Activated naive CD8-positive, alpha-beta T cell treated with anti-CD3 and anti-CD28 coated beads, Interleukin-2, amount 50 U/mL, for 24 hours (primary cell): ENCODE measurements at regions not wholly inside any gene's neighbourhood (a gene's known extent, or its start where the extent isn't known, plus 50 kb on each side); places are given as distances from the start of the nearest gene placed in this dataset.

Experiments
- ATAC-seq: fragments of 150-1000 bp; cut with Tn5 transposase; one replicate; pipeline ENCODE4 v1.10.0; 2021
- DNase-seq: peaks from one replicate; pipeline ENCODE4 v3.0.0; 2021
- H3K27ac Mint-ChIP-seq: one replicate; pipeline ENCODE4 v1.8.0; 2021; ENCODE audit warnings: mild to moderate bottlenecking, mixed read lengths
- H3K27me3 Mint-ChIP-seq: one replicate; pipeline ENCODE4 v1.8.0; 2021; ENCODE audit warnings: mixed read lengths
- H3K36me3 Mint-ChIP-seq: one replicate; pipeline ENCODE4 v1.8.0; 2021; ENCODE audit warnings: low read depth, mixed read lengths
- H3K4me1 Mint-ChIP-seq: one replicate; pipeline ENCODE4 v1.8.0; 2021; ENCODE audit warnings: mixed read lengths
- H3K4me3 Mint-ChIP-seq: one replicate; pipeline ENCODE4 v1.8.0; 2021; ENCODE audit warnings: mild to moderate bottlenecking, moderate library complexity, mixed read lengths
- H3K9me3 Mint-ChIP-seq: one replicate; pipeline ENCODE4 v1.8.0; 2021; ENCODE audit warnings: mixed read lengths

DNA sequence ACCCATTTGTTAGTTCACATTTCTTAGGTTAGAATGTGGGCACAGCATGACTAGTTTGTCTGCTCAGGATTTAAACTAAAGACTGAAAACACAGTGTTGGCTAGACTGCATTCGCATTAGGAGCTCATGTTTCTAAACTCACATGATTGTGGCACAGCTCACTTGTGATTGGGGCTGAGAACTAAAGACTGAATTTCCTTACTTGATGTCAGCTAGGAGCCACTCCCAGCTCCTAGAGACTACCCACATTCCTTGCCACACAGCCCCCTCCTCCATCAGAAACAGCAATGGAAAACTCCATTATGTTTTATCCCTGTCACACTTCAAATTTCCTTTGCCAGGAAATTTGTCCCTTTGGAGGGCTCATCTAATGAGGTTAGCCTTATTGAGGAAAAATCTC, 170.2 kb upstream of the NUDT6 start:
- peaks cover 21% of the 10 kb centered on the region for H3K36me3 Mint-ChIP-seq
- no peak overlapping the region for H3K4me3 Mint-ChIP-seq

DNA sequence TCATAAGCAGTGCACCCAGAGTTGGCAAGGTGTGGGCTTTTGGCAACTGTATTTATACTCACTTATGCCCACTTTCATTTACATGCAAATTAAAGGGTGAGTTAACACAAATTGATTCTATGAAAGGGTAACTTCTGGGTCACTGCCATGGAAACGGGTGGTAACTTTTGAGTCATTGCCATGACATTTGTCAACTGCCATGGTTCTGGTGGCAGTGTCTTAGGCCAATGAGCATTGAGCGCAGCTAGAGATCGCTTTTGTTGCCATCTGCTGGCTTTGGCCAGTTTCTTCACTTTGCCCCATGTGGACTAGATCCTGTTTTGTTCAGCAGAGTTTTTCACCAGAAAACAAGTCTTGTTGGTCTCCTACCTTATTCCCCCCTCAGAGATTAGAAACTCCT, 170.8 kb upstream of the NUDT6 start:
- Mint-ChIP-seq H3K4me3 (no peak overlapping the region), H3K36me3 (peaks cover 17% of the 10 kb centered on the region), H3K27ac (no peak overlapping the region), H3K27me3 (no peaks in the 10 kb centered on the region), H3K4me1 (peaks cover 4% of the 10 kb centered on the region), H3K9me3 (no peaks in the 10 kb centered on the region)
- DNase-seq (no peak), ATAC-seq (peak; percentile 89)

More for the DNA sequence above, 170.2 kb upstream of the NUDT6 start:
- no peak for DNase-seq
- no peak overlapping the region for H3K27ac Mint-ChIP-seq
- ATAC-seq, result no peak
- no peaks in the 10 kb centered on the region for H3K9me3 Mint-ChIP-seq
- H3K4me1 Mint-ChIP-seq, result peaks cover 4% of the 10 kb centered on the region
- no peaks in the 10 kb centered on the region for H3K27me3 Mint-ChIP-seq

DNA sequence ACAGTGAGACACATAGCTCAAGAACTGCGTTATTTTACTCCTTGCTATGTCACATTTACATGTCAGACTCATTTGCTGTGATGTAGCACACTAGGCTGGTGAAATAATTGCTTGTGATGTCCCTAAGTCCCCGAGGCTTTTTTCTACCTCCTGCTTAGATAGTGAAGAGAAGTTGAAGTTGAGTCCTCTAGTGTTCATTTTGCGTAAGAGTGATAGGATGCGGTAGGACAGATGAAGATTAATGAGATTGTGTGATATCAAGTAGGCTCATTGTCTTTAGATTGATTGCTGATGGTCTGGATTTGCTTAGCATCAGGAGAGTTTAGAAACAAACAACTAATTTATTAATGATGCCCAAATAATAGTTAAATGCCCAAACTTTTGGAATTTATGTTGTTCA, 173.6 kb upstream of the NUDT6 start:
- Mint-ChIP-seq H3K9me3 (no peaks in the 10 kb centered on the region), H3K27ac (no peak overlapping the region), H3K4me1 (peaks cover 4% of the 10 kb centered on the region), H3K27me3 (no peaks in the 10 kb centered on the region), H3K4me3 (no peak overlapping the region), H3K36me3 (peaks cover 7% of the 10 kb centered on the region)
- no peak for ATAC-seq
- DNase-seq, result no peak

DNA sequence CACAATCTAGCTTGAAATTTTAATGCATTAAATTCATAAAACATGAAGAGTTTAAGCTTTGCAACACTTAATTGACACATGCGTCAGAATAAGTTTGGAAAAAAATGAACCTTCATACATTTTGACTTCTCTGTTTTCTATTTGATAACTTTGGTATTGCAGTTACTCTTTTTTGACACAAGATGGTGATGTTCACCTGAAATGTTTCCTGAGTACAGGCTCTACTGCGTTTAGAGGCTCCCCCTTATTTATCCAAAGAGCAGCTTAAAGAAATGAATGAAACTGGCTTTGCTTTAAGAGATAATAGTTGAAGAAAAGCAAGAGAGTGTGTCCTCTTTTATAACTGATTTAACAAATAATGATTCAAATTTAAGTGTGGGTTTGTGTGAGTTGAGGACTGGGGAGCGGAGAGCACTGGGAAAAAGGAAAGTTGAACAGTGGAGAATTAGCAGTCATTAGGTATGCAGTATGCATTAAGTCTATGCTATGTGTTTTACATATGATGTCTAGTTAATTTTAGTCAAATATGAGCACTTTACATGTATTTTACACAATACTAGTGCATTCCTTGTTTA, 180.6 kb upstream of the NUDT6 start:
- Mint-ChIP-seq H3K4me1 (no peaks in the 10 kb centered on the region), H3K9me3 (no peaks in the 10 kb centered on the region), H3K27me3 (no peaks in the 10 kb centered on the region), H3K4me3 (no peak overlapping the region), H3K36me3 (peaks cover 2% of the 10 kb centered on the region), H3K27ac (no peak overlapping the region)
- ATAC-seq (no peak), DNase-seq (no peak)

DNA sequence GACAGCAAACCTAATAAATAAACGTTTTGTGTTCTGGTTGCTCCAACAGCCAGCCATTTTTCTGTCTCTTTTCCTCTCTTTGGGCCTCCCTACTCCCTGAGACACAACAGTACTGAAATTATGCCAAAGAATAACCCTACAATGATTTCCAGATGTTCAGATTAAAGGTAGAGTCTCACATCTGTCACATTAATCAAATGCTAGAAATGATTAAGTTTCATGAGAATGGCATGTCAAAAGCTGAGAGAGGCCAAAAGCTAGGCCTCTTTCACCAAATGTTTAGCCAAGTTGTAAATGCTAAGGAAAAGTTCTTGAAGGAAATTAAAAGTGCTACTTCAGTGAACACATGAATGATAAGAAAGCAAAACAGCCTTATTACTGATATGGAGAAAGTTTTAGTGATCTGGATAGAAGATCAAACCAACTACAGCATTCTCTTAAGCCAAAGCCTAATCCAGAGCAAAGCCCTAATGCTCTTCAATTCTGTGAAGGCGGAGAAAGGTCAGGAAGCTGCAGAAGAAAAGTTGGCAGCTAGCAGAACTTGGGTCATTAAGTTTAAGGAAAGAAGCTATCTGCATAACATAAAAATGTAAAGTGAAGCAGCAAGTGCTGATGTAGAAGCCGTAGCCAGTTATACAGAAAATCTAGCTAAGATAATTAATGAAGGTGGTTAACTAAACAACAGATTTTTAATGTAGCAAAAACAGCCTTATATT, 182.1 kb upstream of the NUDT6 start:
- DNase-seq (no peak), ATAC-seq (no peak)
- no peaks in the 10 kb centered on the region for H3K4me1 Mint-ChIP-seq
- no peaks in the 10 kb centered on the region for H3K27me3 Mint-ChIP-seq
- peaks cover 2% of the 10 kb centered on the region for H3K36me3 Mint-ChIP-seq
- H3K9me3 Mint-ChIP-seq, result no peaks in the 10 kb centered on the region
- H3K4me3 Mint-ChIP-seq, result no peak overlapping the region
- no peak overlapping the region for H3K27ac Mint-ChIP-seq

DNA sequence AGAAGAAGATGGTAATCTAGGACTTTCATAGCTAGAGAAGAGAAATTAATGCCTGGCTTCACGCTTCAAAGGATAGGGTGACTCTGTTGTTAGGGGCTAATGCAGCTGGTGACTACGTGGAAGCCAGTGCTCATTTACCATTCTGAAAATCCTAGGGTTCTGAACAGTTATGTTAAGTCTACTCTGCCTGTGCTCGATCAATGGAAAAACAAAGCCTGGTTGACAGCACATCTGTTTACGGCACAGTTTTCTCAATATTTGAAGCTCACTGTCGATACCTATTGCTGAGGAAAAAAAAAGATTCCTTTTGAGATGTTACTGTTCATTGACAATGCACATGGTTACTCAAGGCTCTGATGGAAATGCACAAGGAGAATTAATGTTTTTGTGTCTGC, 182.6 kb upstream of the NUDT6 start:
- ATAC-seq (no peak), DNase-seq (no peak)
- Mint-ChIP-seq H3K4me1 (no peaks in the 10 kb centered on the region), H3K4me3 (no peak overlapping the region), H3K9me3 (no peaks in the 10 kb centered on the region), H3K27me3 (no peaks in the 10 kb centered on the region), H3K36me3 (peaks cover 2% of the 10 kb centered on the region), H3K27ac (no peak overlapping the region)

DNA sequence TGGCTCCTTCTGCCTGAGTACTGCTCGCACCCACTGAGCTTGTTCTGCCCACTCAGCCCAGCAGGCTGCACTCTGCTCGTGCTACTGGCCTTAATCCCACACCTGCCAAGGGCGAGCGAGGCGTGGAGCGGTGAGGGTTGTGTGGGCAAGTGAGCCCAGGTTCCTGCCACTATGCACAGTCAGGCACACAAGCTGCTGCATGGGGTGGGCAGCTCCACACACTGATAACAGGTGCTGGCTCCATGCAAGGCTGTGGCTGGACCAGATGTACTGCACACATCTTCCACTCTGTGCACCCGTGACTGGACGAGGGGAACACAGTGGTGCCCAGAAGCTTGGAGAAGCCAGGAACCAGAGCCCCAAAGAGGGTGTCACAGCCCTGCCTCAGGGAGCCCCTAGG, 184.3 kb upstream of the NUDT6 start:
- no peak for DNase-seq
- no peaks in the 10 kb centered on the region for H3K9me3 Mint-ChIP-seq
- no peak overlapping the region for H3K4me3 Mint-ChIP-seq
- ATAC-seq, result no peak
- no peaks in the 10 kb centered on the region for H3K4me1 Mint-ChIP-seq
- no peaks in the 10 kb centered on the region for H3K27me3 Mint-ChIP-seq
- H3K36me3 Mint-ChIP-seq, result peaks cover 3% of the 10 kb centered on the region
- H3K27ac Mint-ChIP-seq, result no peak overlapping the region

DNA sequence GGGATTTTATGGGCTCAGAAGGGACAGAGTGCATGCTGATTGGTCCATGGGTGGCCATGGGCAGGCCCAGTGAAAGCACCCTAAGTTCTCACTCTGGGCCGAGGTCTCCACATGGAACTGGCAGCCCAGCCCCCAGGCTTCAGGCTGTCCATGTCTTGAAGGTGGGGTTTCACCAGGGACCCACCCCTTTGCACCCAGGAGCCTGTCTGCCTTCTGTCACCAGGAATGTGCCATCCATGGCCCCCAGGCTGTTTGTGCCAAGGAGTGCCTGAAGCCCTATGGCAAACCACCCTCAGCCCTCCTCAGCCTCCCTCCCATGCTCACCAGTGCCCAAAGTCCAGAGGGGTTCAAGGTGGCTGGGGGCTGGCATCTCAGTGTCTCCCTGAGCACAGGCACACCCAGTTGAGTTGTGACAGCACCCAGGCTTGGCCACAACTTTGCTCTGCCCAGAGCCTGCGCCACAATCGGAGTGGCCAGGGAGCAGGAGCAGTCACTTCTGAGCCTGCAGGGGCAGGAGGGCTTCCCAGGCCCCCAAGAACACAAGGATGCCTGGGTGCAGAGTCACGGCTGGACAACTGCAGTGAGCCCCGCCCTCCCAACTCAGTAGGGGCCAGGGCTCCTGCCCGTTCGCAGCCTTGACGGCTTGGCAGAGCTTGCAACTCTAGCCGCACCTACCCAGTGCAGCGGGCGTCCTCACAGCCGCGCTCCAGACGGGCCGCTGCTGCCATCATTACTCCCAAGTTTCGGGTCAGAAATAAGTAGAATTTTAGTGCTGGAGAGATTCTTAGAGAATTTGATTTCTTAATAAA, 185.3 kb upstream of the NUDT6 start:
- ATAC-seq (no peak), DNase-seq (no peak)
- no peaks in the 10 kb centered on the region for H3K27me3 Mint-ChIP-seq
- peaks cover 3% of the 10 kb centered on the region for H3K36me3 Mint-ChIP-seq
- H3K27ac Mint-ChIP-seq, result no peak overlapping the region
- no peaks in the 10 kb centered on the region for H3K4me1 Mint-ChIP-seq
- no peaks in the 10 kb centered on the region for H3K9me3 Mint-ChIP-seq
- no peak overlapping the region for H3K4me3 Mint-ChIP-seq

DNA sequence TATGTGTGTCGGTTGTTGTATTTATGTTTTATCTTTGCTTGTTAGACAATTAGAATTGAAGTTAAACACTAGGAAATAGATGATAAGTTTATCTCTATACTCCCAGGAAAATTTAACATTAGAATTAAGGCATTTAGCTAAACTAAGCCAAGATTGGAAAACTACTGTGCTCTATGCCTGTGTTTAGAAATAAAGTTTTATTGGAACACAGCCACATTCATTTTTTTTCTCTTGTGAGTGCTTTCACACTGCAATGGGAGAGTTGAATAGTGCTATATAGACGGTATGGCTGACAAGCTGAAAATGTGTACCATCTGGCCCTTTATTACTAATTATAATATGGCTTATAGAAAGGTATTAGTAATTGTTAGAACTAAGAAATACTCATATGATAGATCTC, 186.7 kb upstream of the NUDT6 start:
- no peak for ATAC-seq
- DNase-seq, result no peak

DNA sequence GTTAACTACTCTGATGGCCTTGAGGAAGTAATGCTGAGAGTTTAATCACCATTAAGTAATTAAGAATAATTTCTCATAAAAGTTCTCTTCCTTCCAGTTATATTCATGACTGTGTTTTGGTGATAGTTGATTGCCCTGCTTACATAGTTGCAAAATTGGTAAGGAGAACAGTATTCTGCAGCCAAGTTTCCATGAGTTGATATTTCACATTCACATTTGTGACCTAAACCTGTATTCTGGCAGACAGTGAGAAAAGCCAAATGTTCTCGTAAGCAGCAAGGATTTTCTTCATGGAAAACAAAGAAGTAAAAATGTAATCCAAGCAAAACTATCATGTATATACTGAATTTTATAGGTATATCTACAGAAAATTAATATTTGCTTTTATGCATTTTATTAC, 187.8 kb upstream of the NUDT6 start:
- Mint-ChIP-seq H3K4me1 (no peaks in the 10 kb centered on the region), H3K9me3 (no peaks in the 10 kb centered on the region), H3K36me3 (peaks cover 6% of the 10 kb centered on the region), H3K27ac (no peak overlapping the region), H3K4me3 (no peak overlapping the region), H3K27me3 (no peaks in the 10 kb centered on the region)
- no peak for ATAC-seq
- no peak for DNase-seq

More for the DNA sequence above, 186.7 kb upstream of the NUDT6 start:
- Mint-ChIP-seq H3K36me3 (peaks cover 6% of the 10 kb centered on the region), H3K4me1 (no peaks in the 10 kb centered on the region), H3K27ac (no peak overlapping the region), H3K27me3 (no peaks in the 10 kb centered on the region), H3K9me3 (no peaks in the 10 kb centered on the region), H3K4me3 (no peak overlapping the region)

DNA sequence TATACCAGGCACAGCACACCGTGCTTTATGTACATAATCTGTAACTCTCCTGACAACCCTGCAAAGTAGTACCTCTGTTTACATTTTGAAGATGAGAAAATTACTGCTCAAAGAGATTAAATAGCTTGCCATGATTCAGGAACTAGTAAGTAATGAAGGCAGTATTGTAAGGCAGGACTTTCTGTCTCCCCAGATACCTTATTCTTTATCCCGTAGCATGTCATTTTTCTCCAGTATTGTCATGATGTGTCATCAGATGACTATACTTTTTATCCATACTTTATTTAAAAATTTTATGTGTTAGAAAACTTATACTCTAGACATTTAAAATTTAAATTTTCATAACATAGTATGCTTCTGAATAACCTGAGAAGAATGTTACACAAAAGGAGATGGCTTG, 188.3 kb upstream of the NUDT6 start:
- ATAC-seq, result no peak
- Mint-ChIP-seq H3K27me3 (no peaks in the 10 kb centered on the region), H3K27ac (no peak overlapping the region), H3K4me3 (no peak overlapping the region), H3K36me3 (peaks cover 6% of the 10 kb centered on the region), H3K9me3 (no peaks in the 10 kb centered on the region), H3K4me1 (no peaks in the 10 kb centered on the region)
- DNase-seq, result no peak

DNA sequence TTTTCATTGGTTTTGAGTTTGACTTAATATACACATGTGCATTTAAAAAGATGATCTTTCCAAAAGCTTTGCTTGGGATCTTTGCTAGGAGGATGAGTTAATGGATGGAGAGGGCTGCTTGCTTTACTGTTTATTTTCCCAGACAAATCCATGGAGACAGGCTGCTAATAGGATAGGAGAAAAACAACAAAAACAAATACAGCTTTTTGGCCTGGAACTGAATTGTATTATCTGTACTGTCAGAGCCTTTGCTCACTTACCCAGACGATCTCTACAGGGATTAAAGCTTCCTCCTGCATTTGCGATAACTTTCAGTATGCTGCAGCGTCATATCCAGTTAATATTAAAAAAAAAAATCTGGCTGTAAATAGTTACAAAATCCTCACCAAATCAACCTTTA, 190.8 kb upstream of the NUDT6 start:
- Mint-ChIP-seq H3K27ac (no peak overlapping the region), H3K4me1 (no peaks in the 10 kb centered on the region), H3K9me3 (no peaks in the 10 kb centered on the region), H3K27me3 (no peaks in the 10 kb centered on the region), H3K4me3 (no peak overlapping the region), H3K36me3 (peaks cover 4% of the 10 kb centered on the region)
- DNase-seq (no peak), ATAC-seq (no peak)

DNA sequence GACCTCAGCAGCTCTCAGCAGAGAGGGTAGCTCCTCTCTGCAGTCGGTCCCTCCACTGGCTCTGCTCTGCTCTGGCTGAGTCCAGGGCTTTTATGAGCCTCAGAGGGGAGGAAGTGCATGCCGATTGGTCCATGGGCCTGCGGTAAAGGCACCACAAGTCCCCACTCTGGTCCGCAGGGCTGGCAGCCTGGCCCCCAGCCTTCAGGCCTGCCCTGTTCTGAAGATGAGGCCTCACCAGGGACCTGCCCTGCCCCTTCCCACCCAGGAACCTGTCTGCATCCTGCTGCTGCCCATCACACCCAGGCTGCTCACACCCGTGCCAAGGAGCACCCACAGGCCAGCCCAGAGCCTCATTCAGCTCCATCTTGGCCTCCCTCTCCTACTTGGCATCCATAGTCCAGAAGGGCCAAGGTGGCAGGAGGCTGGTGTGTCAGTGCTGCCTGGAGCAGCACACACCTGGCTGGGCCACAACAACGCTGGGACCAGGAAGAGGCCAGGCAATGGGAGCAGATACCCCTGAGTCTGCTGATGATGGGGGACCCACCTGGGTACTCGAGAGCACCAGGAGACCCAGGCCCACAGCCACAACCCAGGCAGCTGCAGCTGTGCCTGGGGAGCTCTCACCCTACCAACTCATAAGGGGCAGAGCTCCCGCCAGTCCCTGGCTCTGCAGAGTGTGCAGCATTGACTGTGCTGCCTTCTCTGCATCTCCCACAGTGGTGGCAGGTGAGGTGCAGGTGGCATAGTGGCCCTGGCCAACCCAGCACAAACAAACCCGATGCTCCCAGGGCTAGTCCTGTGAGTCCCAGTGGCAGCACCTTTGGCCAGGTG, 191.9 kb upstream of the NUDT6 start:
- H3K27ac Mint-ChIP-seq, result no peak overlapping the region

DNA sequence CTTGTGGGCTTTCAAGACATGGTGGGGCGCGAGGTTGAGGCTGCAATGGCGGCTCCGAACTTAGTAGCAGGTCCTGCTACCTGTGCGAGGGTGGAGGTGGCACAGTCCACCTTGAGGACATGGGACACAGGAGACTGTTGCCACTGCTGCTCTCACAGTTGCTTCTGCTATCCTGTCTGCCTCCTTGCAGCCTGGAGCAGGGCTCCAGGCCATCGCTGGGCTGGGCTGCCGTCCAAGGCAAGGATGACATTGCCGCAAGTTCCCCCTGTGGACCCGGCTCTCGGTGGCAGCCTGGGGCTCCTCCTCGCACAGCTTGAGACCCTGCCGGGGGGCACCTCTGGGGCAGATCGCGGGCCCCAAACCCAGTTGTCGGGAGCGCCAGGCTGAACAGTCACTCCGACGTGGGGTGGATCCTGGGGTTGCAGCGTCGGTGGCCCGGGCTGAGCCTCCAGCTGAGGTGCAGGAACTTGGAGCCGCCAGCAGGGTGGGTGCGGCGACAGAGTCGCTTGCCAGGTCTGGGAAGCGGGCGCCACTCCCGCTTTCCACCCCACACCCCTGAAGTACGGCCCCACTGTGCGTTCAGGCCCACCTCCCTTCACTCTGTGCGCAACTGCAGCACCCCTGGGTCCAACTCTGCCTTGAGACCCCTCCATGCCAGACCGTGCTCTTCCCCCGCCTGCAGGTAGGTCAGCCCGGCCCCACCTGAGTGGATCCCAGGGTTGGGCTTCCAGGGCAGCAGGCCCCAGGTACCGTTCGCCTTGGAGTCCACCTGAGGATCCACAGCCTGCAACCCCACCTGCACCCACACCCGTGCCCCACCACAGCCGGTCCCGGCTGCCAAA, 192.7 kb upstream of the NUDT6 start:
- H3K36me3 Mint-ChIP-seq, result peaks cover 4% of the 10 kb centered on the region
- H3K27me3 Mint-ChIP-seq, result no peaks in the 10 kb centered on the region
- no peak overlapping the region for H3K27ac Mint-ChIP-seq
- no peaks in the 10 kb centered on the region for H3K9me3 Mint-ChIP-seq
- no peaks in the 10 kb centered on the region for H3K4me1 Mint-ChIP-seq
- DNase-seq (no peak), ATAC-seq (no peak)
- no peak overlapping the region for H3K4me3 Mint-ChIP-seq

More for the DNA sequence above, 191.9 kb upstream of the NUDT6 start:
- Mint-ChIP-seq H3K4me3 (no peak overlapping the region), H3K36me3 (peaks cover 4% of the 10 kb centered on the region), H3K4me1 (no peaks in the 10 kb centered on the region), H3K9me3 (no peaks in the 10 kb centered on the region), H3K27me3 (no peaks in the 10 kb centered on the region)
- ATAC-seq (peak; percentile 15), DNase-seq (no peak)
